CD14-positive monocyte (primary cell): ENCODE measurements at regions not wholly inside any gene's neighbourhood (a gene's known extent, or its start where the extent isn't known, plus 50 kb on each side); places are given as distances from the start of the nearest gene placed in this dataset.

ENCODE experiments used
- DNase-seq, 3 donors: peaks; one replicate each; pipeline ENCODE4 v3.0.0-alpha.2; 2011 to 2022
- H2AFZ ChIP-seq: 2 replicates; pipeline ENCODE4 v1.6.0; 2012; ENCODE audit warnings: mild to moderate bottlenecking, low read depth, low read length, inconsistent platforms; ENCODE audit not compliant: insufficient read depth, poor library complexity, severe bottlenecking
- H3K27ac ChIP-seq, 2 donors: 1 replicate in 1 of 2; 2 replicates in 1 of 2; pipeline ENCODE4 v1.5.1; 2012 to 2013; ENCODE audit warnings: low read length in 2 of 2, control low read depth in 1 of 2, inconsistent platforms in 1 of 2, low read depth in 1 of 2, mild to moderate bottlenecking in 1 of 2
- H3K27me3 ChIP-seq, 2 donors: one replicate each; pipeline versions ENCODE4 v1.6.0 to v1.6.1; 2011 to 2013; ENCODE audit warnings: low read length in 2 of 2; ENCODE audit not compliant: control insufficient read depth in 2 of 2, insufficient read depth in 2 of 2
- H3K36me3 ChIP-seq, 2 donors: replicated peaks in 1 of 2; 1 replicate in 1 of 2; 2 replicates in 1 of 2; pipeline versions ENCODE4 v1.5.1 to v1.6.1; 2012 to 2013; ENCODE audit warnings: low read length in 2 of 2, control low read depth in 1 of 2, inconsistent platforms in 1 of 2, mild to moderate bottlenecking in 1 of 2; ENCODE audit not compliant: insufficient read depth in 2 of 2, control insufficient read depth in 1 of 2
- H3K4me1 ChIP-seq, 2 donors: 1 replicate in 1 of 2; 2 replicates in 1 of 2; pipeline versions ENCODE4 v1.5.1 to v1.6.1; 2012 to 2013; ENCODE audit warnings: low read length in 2 of 2, control low read depth in 1 of 2, inconsistent platforms in 1 of 2, mild to moderate bottlenecking in 1 of 2, moderate library complexity in 1 of 2; ENCODE audit not compliant: insufficient read depth in 2 of 2, control insufficient read depth in 1 of 2
- H3K4me2 ChIP-seq: replicated peaks from 2 replicates; pipeline ENCODE3; 2012; ENCODE audit warnings: low read length, moderate library complexity, mild to moderate bottlenecking; ENCODE audit not compliant: poor library complexity, severe bottlenecking; ENCODE audit errors: extremely low read depth
- H3K4me3 ChIP-seq, 3 experiments: fragments of 200-600 bp in 1 of 3; sonication (generic) in 1 of 3; replicated peaks in 1 of 3; 1 replicate in 2 of 3; 2 replicates in 1 of 3; pipeline ENCODE4 v1.5.1; 2011 to 2013; ENCODE audit warnings: low read length in 3 of 3, mild to moderate bottlenecking in 3 of 3, control low read depth in 2 of 3, low read depth in 2 of 3, inconsistent platforms in 1 of 3, moderate library complexity in 1 of 3
- H3K79me2 ChIP-seq: 2 replicates; pipeline ENCODE4 v1.6.0; 2012; ENCODE audit warnings: mild to moderate bottlenecking, control low read depth, inconsistent platforms, low read length, moderate library complexity; ENCODE audit not compliant: insufficient read depth
- H3K9ac ChIP-seq: 2 replicates; pipeline ENCODE4 v1.6.0; 2017; ENCODE audit warnings: low read length, mild to moderate bottlenecking; ENCODE audit not compliant: insufficient read depth, poor library complexity, severe bottlenecking
- H3K9me3 ChIP-seq, 2 donors: replicated peaks in 1 of 2; 1 replicate in 1 of 2; 2 replicates in 1 of 2; pipeline versions ENCODE4 v1.5.1 to v1.6.1; 2012 to 2013; ENCODE audit warnings: low read length in 2 of 2, control low read depth in 1 of 2; ENCODE audit not compliant: control insufficient read depth in 1 of 2, insufficient read depth in 1 of 2
- H4K20me1 ChIP-seq: 2 replicates; pipeline ENCODE4 v1.6.0; 2012; ENCODE audit warnings: mild to moderate bottlenecking, low read length, control low read depth, moderate library complexity; ENCODE audit not compliant: insufficient read depth
- H3K27ac Mint-ChIP-seq, 7 donors: one replicate each; pipeline ENCODE4 v1.8.0; 2020; ENCODE audit warnings: mild to moderate bottlenecking in 7 of 7, mixed read lengths in 7 of 7, moderate library complexity in 6 of 7, inconsistent platforms in 2 of 7
- H3K27me3 Mint-ChIP-seq, 3 donors: one replicate each; pipeline ENCODE4 v1.8.0; 2021 to 2022; ENCODE audit warnings: low read depth in 3 of 3, mild to moderate bottlenecking in 3 of 3, mixed read lengths in 3 of 3, moderate library complexity in 3 of 3, inconsistent platforms in 1 of 3
- H3K36me3 Mint-ChIP-seq, 2 donors: one replicate each; pipeline ENCODE4 v1.8.0; 2020; ENCODE audit warnings: mixed read lengths in 2 of 2, inconsistent platforms in 1 of 2, mild to moderate bottlenecking in 1 of 2
- H3K4me1 Mint-ChIP-seq: one replicate; pipeline ENCODE4 v1.8.0; 2020; ENCODE audit warnings: mild to moderate bottlenecking, mixed read lengths
- H3K4me3 Mint-ChIP-seq, 2 donors: one replicate each; pipeline ENCODE4 v1.8.0; 2020; ENCODE audit warnings: mild to moderate bottlenecking in 2 of 2, mixed read lengths in 2 of 2, moderate library complexity in 1 of 2
- H3K9me3 Mint-ChIP-seq, 7 donors: one replicate each; pipeline ENCODE4 v1.8.0; 2020 to 2022; ENCODE audit warnings: mixed read lengths in 7 of 7, mild to moderate bottlenecking in 6 of 7, moderate library complexity in 6 of 7, inconsistent platforms in 2 of 7
- CTCF ChIP-seq: fragments of 200-600 bp; IDR thresholded peaks from one replicate; pipeline ENCODE4 v1.8.0; 2022; ENCODE audit warnings: antibody characterized with exemption, mild to moderate bottlenecking
- WGBS: methylation state at CpG from one replicate; pipeline ENCODE4 v1.1.5; 2013; ENCODE audit warnings: missing lambda C conversion rate; ENCODE audit not compliant: insufficient coverage; 5-methylcytosine and 5-hydroxymethylcytosine counted together
- intact Hi-C, 2 donors: fragments of 100-400 bp; cut with micrococcal nuclease; formaldehyde crosslinking; loops; one replicate each; pipeline versions ENCODE4 v1.15.0 to v1.15.1; 2023

GRCh38 chr6:137409266-137409777, 84.9 kb downstream of the OLIG3 start:
- DNase-seq, result no peak
- Mint-ChIP-seq H3K4me3 (no peak overlapping the region), H3K4me1 (peaks cover 5% of the 10 kb centered on the region), H3K36me3 (no peaks in the 10 kb centered on the region), H3K27me3 (peaks cover 2 to 12% (median 3%) of the 10 kb centered on the region in 3 donors), H3K27ac (no peak overlapping the region), H3K9me3 (peaks cover 0 to 11% (median 3%) of the 10 kb centered on the region in 7 donors)
- H4K20me1 ChIP-seq, result no peaks in the 10 kb centered on the region
- WGBS, result no CpG with 5 or more reads among the region's 2 CpGs
- H3K9ac ChIP-seq, result no peak overlapping the region
- H3K79me2 ChIP-seq, result no peaks in the 10 kb centered on the region
- H3K4me3 ChIP-seq, result no peak overlapping the region
- H3K9me3 ChIP-seq, result no peaks in the 10 kb centered on the region
- no peak overlapping the region for H3K4me2 ChIP-seq
- no peaks in the 10 kb centered on the region for H3K36me3 ChIP-seq
- no peak overlapping the region for H2AFZ ChIP-seq
- no peak overlapping the region for H3K27ac ChIP-seq
- H3K27me3 ChIP-seq, result peaks cover 1 to 4% of the 10 kb centered on the region in 2 donors
- TF ChIP-seq CTCF, result no peak
- intact Hi-C loops, result loop anchor here in 1 of 2 donors (10.0 kb wide), 1 partner anchor 95 kb away; no protein-coding TSS in a partner anchor
- peaks cover 0 to 8% of the 10 kb centered on the region in 2 donors for H3K4me1 ChIP-seq

DNA sequence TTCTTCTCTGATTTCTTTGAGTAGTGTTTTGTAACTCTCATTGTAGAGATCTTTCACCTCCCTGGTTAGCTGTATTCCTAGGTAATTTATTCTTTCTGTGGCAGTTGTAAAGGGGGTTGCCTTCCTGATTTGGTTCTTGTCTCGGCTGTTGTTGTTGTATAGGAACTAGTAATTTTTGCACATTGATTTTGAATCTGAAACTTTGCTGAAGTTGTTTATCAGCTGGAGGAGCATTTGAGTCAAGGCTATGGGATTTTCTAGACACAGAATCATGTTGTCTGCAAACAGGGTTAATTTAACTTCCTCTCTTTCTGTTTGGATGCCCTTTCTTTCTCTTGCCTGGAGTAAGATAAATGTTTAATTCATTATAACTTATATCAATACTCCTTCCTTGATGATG, 86.4 kb downstream of the OLIG3 start:
- no peak for DNase-seq
- Mint-ChIP-seq H3K27me3 (peaks cover 0 to 9% (median 3%) of the 10 kb centered on the region in 3 donors), H3K4me1 (peaks cover 5% of the 10 kb centered on the region), H3K9me3 (peaks cover 0 to 11% (median 3%) of the 10 kb centered on the region in 7 donors), H3K36me3 (no peaks in the 10 kb centered on the region), H3K27ac (peak overlapping the region in 1 of 7 donors; percentile 0), H3K4me3 (no peak overlapping the region)
- peaks cover 0 to 8% of the 10 kb centered on the region in 2 donors for H3K4me1 ChIP-seq
- no peaks in the 10 kb centered on the region for H3K9me3 ChIP-seq
- intact Hi-C loops, result loop anchor here in 1 of 2 donors (10.0 kb wide), 1 partner anchor 93 kb away; no protein-coding TSS in a partner anchor
- no peak overlapping the region for H2AFZ ChIP-seq
- H3K36me3 ChIP-seq, result no peaks in the 10 kb centered on the region
- no peak overlapping the region for H3K4me2 ChIP-seq
- no peak overlapping the region for H3K27ac ChIP-seq
- no CpG with 5 or more reads among the region's 1 CpG for WGBS
- no peak for TF ChIP-seq CTCF
- no peak overlapping the region for H3K4me3 ChIP-seq
- peaks cover 0 to 4% of the 10 kb centered on the region in 2 donors for H3K27me3 ChIP-seq
- H3K79me2 ChIP-seq, result no peaks in the 10 kb centered on the region
- H4K20me1 ChIP-seq, result no peaks in the 10 kb centered on the region
- H3K9ac ChIP-seq, result no peak overlapping the region
